Brain microvascular endothelial cell (primary cell): ENCODE measurements at regions not wholly inside any gene's neighbourhood (a gene's known extent, or its start where the extent isn't known, plus 50 kb on each side); places are given as distances from the start of the nearest gene placed in this dataset.
"Not testable (repeated sequence)": the region's sequence is repeated elsewhere in the genome, so short reads cannot be mapped to it uniquely, and the experiment has no call there.

Experiments
- DNase-seq: peaks from one replicate; pipeline ENCODE4 v3.0.0-alpha.2; 2020
- H3K27ac ChIP-seq: fragments of 250-450 bp; sonication (Bioruptor Pico); 2 replicates; pipeline ENCODE4 v1.5.1; 2020; ENCODE audit warnings: mild to moderate bottlenecking, moderate library complexity
- H3K27me3 ChIP-seq: fragments of 250-450 bp; sonication (Bioruptor Pico); replicated peaks from 2 replicates; pipeline ENCODE4 v1.5.1; 2020; ENCODE audit warnings: mild to moderate bottlenecking
- H3K36me3 ChIP-seq: fragments of 250-450 bp; sonication (Bioruptor Pico); replicated peaks from 2 replicates; pipeline ENCODE4 v1.5.1; 2020; ENCODE audit warnings: mild to moderate bottlenecking
- H3K4me3 ChIP-seq: 2 replicates; pipeline ENCODE4 v1.5.1; 2011; ENCODE audit warnings: low read depth, mild to moderate bottlenecking, control low read depth, low read length, moderate library complexity
- in situ Hi-C: cut with HindIII; loops from 2 replicates; pipeline ENCODE4 v1.10.0; 2017; ENCODE audit warnings: low sequenced_read_pairs, low pct_ligation_motif_present

GRCh38 chr16:31975826-31976419, 102.3 kb downstream of the ZNF267 start:
- DNase-seq, H3K27me3 ChIP-seq, H3K27ac ChIP-seq, H3K4me3 ChIP-seq, H3K36me3 ChIP-seq, in situ Hi-C loops: not testable (repeated sequence)

GRCh38 chr16:31978463-31978862, 104.9 kb downstream of the ZNF267 start:
- in situ Hi-C loops, H3K4me3 ChIP-seq, DNase-seq, H3K27ac ChIP-seq, H3K36me3 ChIP-seq, H3K27me3 ChIP-seq: not testable (repeated sequence)

GRCh38 chr16:31981739-31982138, 108.1 kb downstream of the ZNF267 start:
- H3K4me3 ChIP-seq, in situ Hi-C loops, H3K27me3 ChIP-seq, DNase-seq, H3K27ac ChIP-seq, H3K36me3 ChIP-seq: not testable (repeated sequence)

- DNase-seq, H3K4me3 ChIP-seq, H3K36me3 ChIP-seq, H3K27ac ChIP-seq, H3K27me3 ChIP-seq, in situ Hi-C loops: not testable (repeated sequence)
These were observed 109.4 kb downstream of the ZNF267 start for GRCh38 chr16:31982986-31983385.

GRCh38 chr16:31983666-31984065, 110.1 kb downstream of the ZNF267 start:
- in situ Hi-C loops, H3K27ac ChIP-seq, H3K27me3 ChIP-seq, H3K4me3 ChIP-seq, H3K36me3 ChIP-seq, DNase-seq: not testable (repeated sequence)

- H3K36me3 ChIP-seq, DNase-seq, H3K27ac ChIP-seq, H3K27me3 ChIP-seq, in situ Hi-C loops, H3K4me3 ChIP-seq: not testable (repeated sequence)
These were observed 113.3 kb downstream of the ZNF267 start for GRCh38 chr16:31986895-31987294.

GRCh38 chr16:31988595-31989581, 115.3 kb downstream of the ZNF267 start:
- H3K36me3 ChIP-seq, H3K27me3 ChIP-seq, H3K4me3 ChIP-seq, DNase-seq, H3K27ac ChIP-seq, in situ Hi-C loops: not testable (repeated sequence)

- H3K27ac ChIP-seq, H3K4me3 ChIP-seq, in situ Hi-C loops, H3K36me3 ChIP-seq, DNase-seq, H3K27me3 ChIP-seq: not testable (repeated sequence)
These were observed 116.7 kb downstream of the ZNF267 start for GRCh38 chr16:31990261-31990660.

GRCh38 chr16:31990980-31991379, 117.4 kb downstream of the ZNF267 start:
- DNase-seq, H3K4me3 ChIP-seq, in situ Hi-C loops, H3K27me3 ChIP-seq, H3K36me3 ChIP-seq, H3K27ac ChIP-seq: not testable (repeated sequence)

GRCh38 chr16:31996325-31996724, 122.7 kb downstream of the ZNF267 start:
- in situ Hi-C loops = not testable (repeated sequence)

GRCh38 chr16:32002496-32002895, 128.9 kb downstream of the ZNF267 start:
- H3K36me3 ChIP-seq, H3K4me3 ChIP-seq, H3K27me3 ChIP-seq, DNase-seq, H3K27ac ChIP-seq, in situ Hi-C loops: not testable (repeated sequence)

More at GRCh38 chr16:31996325-31996724, 122.7 kb downstream of the ZNF267 start:
- peak; percentile 4 for DNase-seq
- not testable (repeated sequence) for H3K4me3 ChIP-seq, H3K36me3 ChIP-seq, H3K27ac ChIP-seq, H3K27me3 ChIP-seq

GRCh38 chr16:32003819-32004218, 130.2 kb downstream of the ZNF267 start:
- H3K27ac ChIP-seq, H3K27me3 ChIP-seq, H3K36me3 ChIP-seq, DNase-seq, H3K4me3 ChIP-seq, in situ Hi-C loops: not testable (repeated sequence)

GRCh38 chr16:32038783-32039496, 165.3 kb downstream of the ZNF267 start:
- in situ Hi-C loops, H3K4me3 ChIP-seq, H3K27ac ChIP-seq, DNase-seq, H3K27me3 ChIP-seq, H3K36me3 ChIP-seq: not testable (repeated sequence)

- H3K27ac ChIP-seq, in situ Hi-C loops, H3K36me3 ChIP-seq, H3K27me3 ChIP-seq, H3K4me3 ChIP-seq, DNase-seq: not testable (repeated sequence)
These were observed 166.3 kb downstream of the ZNF267 start for GRCh38 chr16:32039919-32040318.
